ENCODE measurements at regions not wholly inside any gene's neighbourhood (a gene's known extent, or its start where the extent isn't known, plus 50 kb on each side); places are given as distances from the start of the nearest gene placed in this dataset.
"Not testable (repeated sequence)": the region's sequence is repeated elsewhere in the genome, so short reads cannot be mapped to it uniquely, and the experiment has no call there.

DNA sequence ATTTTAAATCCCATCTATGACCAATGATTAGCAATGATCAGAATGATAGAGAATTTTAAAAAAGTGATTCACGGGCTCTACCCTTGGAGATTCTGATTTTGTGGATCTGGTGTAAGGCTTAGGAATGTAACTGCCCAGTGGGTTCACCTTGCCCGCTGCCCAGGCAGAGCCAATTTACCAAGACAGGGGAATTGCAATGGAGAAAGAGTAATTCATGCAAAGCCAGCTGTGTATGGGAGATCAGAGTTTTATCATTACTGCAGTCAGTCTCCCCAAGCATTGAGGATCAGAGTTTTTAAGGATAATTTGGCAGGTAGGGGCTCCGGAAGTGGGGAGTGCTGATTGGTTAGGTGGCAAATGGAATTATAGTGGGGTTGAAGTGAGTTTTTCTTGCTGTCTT, 480.6 kb downstream of the ATP23 start:
- WGBS (ENCODE audit: insufficient coverage, insufficient read length), result no CpG with 5 or more reads among the region's 3 CpGs
- no peak overlapping the region for H3K27ac ChIP-seq (ENCODE audit: low read length)
- H3K4me1 ChIP-seq (ENCODE audit: control insufficient read depth, insufficient read depth, low read length), result peaks cover 4% of the 10 kb centered on the region; the same call in 1 of the 2 replicates
- H3K4me3 ChIP-seq (ENCODE audit: low read length), result no peak overlapping the region
- no peaks in the 10 kb centered on the region for H3K36me3 ChIP-seq (ENCODE audit: control insufficient read depth, insufficient read depth, low read length)
- H3K27me3 ChIP-seq (ENCODE audit: control insufficient read depth, insufficient read depth, low read length), result no peaks in the 10 kb centered on the region
- DNase-seq (ENCODE audit: low read depth, low spot score), result no peak
- H3K9me3 ChIP-seq (ENCODE audit: control insufficient read depth, insufficient read depth, low read length), result no peaks in the 10 kb centered on the region

DNA sequence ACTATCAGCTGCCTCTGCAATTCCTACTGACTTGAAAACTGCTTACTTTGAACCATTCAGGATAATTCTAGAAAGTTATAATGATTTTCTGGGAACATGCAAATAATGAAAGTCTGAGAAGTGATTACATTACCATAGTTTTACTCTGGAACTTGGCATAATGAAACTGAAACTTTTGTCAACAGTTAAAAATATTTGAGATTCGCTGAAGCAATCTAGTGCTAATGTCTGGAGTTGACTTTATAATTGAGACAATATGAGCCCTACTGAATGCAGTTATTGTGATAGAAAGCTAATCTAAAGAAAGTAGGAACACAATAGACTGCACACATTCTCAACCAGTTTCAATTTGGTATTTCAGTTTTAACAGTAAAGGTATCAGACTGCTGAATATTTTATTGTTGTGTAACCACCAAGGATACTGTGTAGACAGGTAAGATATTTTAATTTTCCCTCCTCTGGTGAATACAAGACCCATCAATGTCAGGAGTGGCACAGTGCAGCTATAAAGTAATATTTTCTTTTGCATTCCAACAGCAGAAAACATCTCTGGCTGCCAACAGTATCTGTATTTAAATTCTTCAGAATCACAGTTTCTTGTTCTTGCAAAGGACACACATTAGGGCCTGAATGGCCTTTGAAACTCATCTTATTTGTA, 483.5 kb downstream of the ATP23 start:
- H3K4me1 ChIP-seq (ENCODE audit: control insufficient read depth, insufficient read depth, low read length), result peaks cover 4% of the 10 kb centered on the region; the same call in 1 of the 2 replicates
- WGBS (ENCODE audit: insufficient coverage, insufficient read length), result no CpG with 5 or more reads among the region's 1 CpG
- H3K4me3 ChIP-seq (ENCODE audit: low read length), result no peak overlapping the region

DNA sequence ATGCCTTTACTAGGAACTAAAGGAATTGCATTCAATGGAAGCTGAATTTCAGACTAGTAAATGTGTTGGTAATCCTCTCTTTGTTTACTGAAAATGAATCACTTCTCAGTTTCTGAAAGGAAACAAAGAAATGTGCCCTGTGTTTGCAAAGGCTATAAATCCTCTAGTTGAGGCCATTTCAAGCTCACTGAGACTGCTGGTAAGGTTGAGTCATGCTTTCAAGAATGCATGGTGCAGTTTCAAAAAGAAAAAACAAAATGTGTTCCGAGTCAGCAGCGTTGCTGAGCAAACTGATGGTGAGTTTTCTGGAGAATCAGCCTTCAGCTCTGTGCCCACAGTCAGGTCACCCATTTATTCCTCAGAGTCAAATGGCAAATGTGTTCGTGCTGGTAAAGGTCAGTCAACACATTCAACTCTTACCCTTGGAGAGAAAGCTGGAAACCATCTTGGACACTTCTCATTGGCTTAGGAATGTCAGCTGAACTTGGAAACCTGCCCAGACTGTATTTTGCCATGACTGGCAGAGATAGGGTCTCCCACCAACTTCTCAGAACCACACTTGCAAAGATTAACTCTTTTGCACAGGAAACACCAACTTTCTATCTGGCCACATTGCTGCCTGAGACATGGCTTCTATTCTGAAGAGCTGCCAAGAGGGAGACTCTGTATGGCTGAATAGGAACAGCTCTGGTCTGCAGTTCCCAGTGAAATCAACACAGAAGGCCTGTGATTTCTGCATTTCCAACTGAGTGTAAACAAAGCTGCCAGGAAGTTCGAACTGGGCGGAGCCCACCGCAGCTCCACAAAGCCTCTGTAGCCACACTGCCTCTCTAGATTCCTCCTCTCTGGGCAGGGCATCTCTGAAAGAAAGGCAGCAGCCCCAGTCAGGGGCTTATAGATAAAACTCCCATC, 484.4 kb downstream of the ATP23 start:
- no CpG with 5 or more reads among the region's 6 CpGs for WGBS (ENCODE audit: insufficient coverage, insufficient read length)
- H3K4me1 ChIP-seq (ENCODE audit: control insufficient read depth, insufficient read depth, low read length), result peaks cover 4% of the 10 kb centered on the region; the same call in 1 of the 2 replicates
- H3K27me3 ChIP-seq (ENCODE audit: control insufficient read depth, insufficient read depth, low read length), result no peaks in the 10 kb centered on the region
- no peak overlapping the region for H3K27ac ChIP-seq (ENCODE audit: low read length)
- H3K4me3 ChIP-seq (ENCODE audit: low read length), result no peak overlapping the region
- H3K9me3 ChIP-seq (ENCODE audit: control insufficient read depth, insufficient read depth, low read length), result no peaks in the 10 kb centered on the region
- DNase-seq (ENCODE audit: low read depth, low spot score), result no peak
- H3K36me3 ChIP-seq (ENCODE audit: control insufficient read depth, insufficient read depth, low read length), result no peaks in the 10 kb centered on the region

More for the DNA sequence above, 483.5 kb downstream of the ATP23 start:
- H3K36me3 ChIP-seq (ENCODE audit: control insufficient read depth, insufficient read depth, low read length), result no peaks in the 10 kb centered on the region
- no peaks in the 10 kb centered on the region for H3K27me3 ChIP-seq (ENCODE audit: control insufficient read depth, insufficient read depth, low read length)
- no peak for DNase-seq (ENCODE audit: low read depth, low spot score)
- H3K9me3 ChIP-seq (ENCODE audit: control insufficient read depth, insufficient read depth, low read length), result no peaks in the 10 kb centered on the region
- no peak overlapping the region for H3K27ac ChIP-seq (ENCODE audit: low read length)

DNA sequence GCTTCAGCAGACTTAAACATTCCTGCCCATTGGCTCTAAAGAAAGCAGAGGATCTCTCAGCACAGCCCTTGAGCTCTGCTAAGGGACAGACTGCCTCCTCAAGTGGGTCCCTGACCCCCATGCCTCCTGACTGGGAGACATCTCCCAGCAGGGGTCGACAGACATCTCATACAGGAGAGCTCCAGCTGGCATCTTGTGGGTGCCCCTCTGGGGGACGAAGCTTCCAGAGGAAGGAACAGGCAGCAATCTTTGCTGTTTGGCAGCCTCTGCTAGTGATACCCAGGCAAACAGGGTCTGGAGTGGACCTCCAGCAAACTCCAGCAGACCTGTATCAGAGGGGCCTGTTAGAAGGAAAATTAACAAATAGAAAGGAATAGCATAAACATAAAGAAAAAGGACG, 485.1 kb downstream of the ATP23 start:
- H3K9me3 ChIP-seq (ENCODE audit: control insufficient read depth, insufficient read depth, low read length); DNase-seq (ENCODE audit: low read depth, low spot score); H3K27me3 ChIP-seq (ENCODE audit: control insufficient read depth, insufficient read depth, low read length); H3K4me1 ChIP-seq (ENCODE audit: control insufficient read depth, insufficient read depth, low read length); H3K27ac ChIP-seq (ENCODE audit: low read length); H3K36me3 ChIP-seq (ENCODE audit: control insufficient read depth, insufficient read depth, low read length); H3K4me3 ChIP-seq (ENCODE audit: low read length): not testable (repeated sequence)
- WGBS (ENCODE audit: insufficient coverage, insufficient read length), result no CpG with 5 or more reads among the region's 3 CpGs

DNA sequence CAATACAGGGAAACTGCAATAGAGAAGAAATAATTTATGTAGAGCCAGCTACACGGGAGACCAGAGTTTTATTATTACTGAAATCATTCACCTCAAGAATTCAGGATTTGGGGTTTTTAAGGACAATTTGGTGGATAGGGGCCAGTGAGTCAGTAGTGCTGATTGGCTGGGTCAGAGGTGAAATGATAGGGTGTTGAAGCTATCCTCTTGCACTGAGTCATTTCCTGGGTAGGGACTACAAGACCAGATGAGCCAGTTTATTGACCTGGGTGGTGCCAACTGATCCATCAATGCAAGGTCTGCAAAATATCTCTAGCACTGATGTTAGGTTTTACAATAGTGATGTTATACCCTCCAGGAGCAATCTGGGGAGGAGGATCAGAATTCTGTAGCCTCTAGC, 486.3 kb downstream of the LRIG3 start:
- no peaks in the 10 kb centered on the region for H3K36me3 ChIP-seq (ENCODE audit: control insufficient read depth, insufficient read depth, low read length)
- no peaks in the 10 kb centered on the region for H3K9me3 ChIP-seq (ENCODE audit: control insufficient read depth, insufficient read depth, low read length)
- H3K4me1 ChIP-seq (ENCODE audit: control insufficient read depth, insufficient read depth, low read length), result no peaks in the 10 kb centered on the region
- H3K27ac ChIP-seq (ENCODE audit: low read length), result no peak overlapping the region
- DNase-seq (ENCODE audit: low read depth, low spot score), result no peak
- no peak overlapping the region for H3K4me3 ChIP-seq (ENCODE audit: low read length)
- no peaks in the 10 kb centered on the region for H3K27me3 ChIP-seq (ENCODE audit: control insufficient read depth, insufficient read depth, low read length)
- WGBS (ENCODE audit: insufficient coverage, insufficient read length), result no CpG with 5 or more reads among the region's 1 CpG

DNA sequence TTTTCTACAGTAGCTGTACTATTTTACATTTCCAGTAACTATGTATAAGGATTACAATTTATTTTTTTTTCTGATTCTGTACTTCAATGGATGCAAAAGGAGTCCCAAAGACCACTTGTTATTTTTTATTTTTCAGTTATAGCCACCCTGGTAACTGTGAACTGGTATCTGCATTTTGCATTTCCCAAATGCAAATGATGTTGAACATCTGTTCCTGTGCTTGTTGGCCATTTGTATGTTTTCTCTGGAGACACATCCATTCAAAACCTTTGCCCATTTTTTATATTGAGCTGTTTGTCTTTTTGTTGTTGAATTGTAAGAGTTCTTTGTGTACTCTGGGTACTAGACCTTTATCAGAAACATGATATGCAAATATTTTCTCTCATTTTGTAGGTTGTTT, 485.6 kb downstream of the LRIG3 start:
- H3K9me3 ChIP-seq (ENCODE audit: control insufficient read depth, insufficient read depth, low read length), result no peaks in the 10 kb centered on the region

DNA sequence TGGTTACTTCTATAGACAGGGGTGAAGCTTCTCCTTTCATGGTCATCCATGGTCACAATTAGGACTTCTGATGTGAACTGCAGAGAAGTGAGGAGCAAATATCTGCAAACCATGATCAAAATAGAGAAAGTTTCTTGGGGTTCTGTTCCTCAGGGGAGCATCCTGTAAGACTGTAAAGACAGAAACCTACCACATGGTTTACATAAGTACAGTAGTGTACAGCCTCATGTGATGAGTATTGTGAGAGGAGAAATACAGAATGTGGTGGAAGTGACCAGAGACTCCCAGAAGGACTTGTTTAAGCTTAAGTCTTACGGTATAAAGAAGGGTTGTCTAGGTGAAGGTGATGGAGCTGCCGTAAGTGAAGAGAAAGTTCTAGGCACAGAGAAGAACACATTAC, 484.7 kb downstream of the LRIG3 start:
- WGBS (ENCODE audit: insufficient coverage, insufficient read length), result no CpG with 5 or more reads among the region's 2 CpGs
- no peaks in the 10 kb centered on the region for H3K36me3 ChIP-seq (ENCODE audit: control insufficient read depth, insufficient read depth, low read length)
- H3K27ac ChIP-seq (ENCODE audit: low read length), result no peak overlapping the region
- H3K4me3 ChIP-seq (ENCODE audit: low read length), result no peak overlapping the region
- no peaks in the 10 kb centered on the region for H3K27me3 ChIP-seq (ENCODE audit: control insufficient read depth, insufficient read depth, low read length)
- no peaks in the 10 kb centered on the region for H3K4me1 ChIP-seq (ENCODE audit: control insufficient read depth, insufficient read depth, low read length)
- no peaks in the 10 kb centered on the region for H3K9me3 ChIP-seq (ENCODE audit: control insufficient read depth, insufficient read depth, low read length)
- no peak for DNase-seq (ENCODE audit: low read depth, low spot score)

More for the DNA sequence above, 485.6 kb downstream of the LRIG3 start:
- Histone ChIP-seq H3K27ac (ENCODE audit: low read length) (no peak overlapping the region), H3K27me3 (ENCODE audit: control insufficient read depth, insufficient read depth, low read length) (no peaks in the 10 kb centered on the region), H3K4me1 (ENCODE audit: control insufficient read depth, insufficient read depth, low read length) (no peaks in the 10 kb centered on the region), H3K4me3 (ENCODE audit: low read length) (no peak overlapping the region), H3K36me3 (ENCODE audit: control insufficient read depth, insufficient read depth, low read length) (no peaks in the 10 kb centered on the region)
- DNase-seq (ENCODE audit: low read depth, low spot score), result no peak

DNA sequence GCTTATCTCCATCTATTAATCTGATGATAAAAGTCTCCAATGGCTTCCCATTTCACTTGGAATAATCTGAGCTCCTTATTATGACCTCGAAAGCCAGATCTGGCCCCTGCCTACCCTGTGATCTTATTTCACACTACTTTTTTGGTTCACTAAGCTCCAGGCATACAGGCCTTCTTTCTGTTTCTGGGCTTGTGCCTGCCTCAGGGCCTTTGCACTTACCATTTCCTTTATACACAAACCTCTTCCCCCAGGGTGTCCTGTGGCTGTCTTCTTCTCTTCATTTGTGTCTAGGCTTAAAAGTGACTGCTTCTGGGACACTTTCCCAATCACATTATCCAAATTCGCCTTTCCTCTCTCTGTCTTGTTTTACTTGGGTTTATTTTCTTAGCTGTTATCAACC, 478.8 kb downstream of the LRIG3 start:
- Histone ChIP-seq H3K36me3 (ENCODE audit: control insufficient read depth, insufficient read depth, low read length) (no peaks in the 10 kb centered on the region), H3K9me3 (ENCODE audit: control insufficient read depth, insufficient read depth, low read length) (no peaks in the 10 kb centered on the region), H3K27ac (ENCODE audit: low read length) (no peak overlapping the region), H3K4me3 (ENCODE audit: low read length) (no peak overlapping the region), H3K27me3 (ENCODE audit: control insufficient read depth, insufficient read depth, low read length) (no peaks in the 10 kb centered on the region), H3K4me1 (ENCODE audit: control insufficient read depth, insufficient read depth, low read length) (no peaks in the 10 kb centered on the region)
- DNase-seq (ENCODE audit: low read depth, low spot score), result no peak
- WGBS (ENCODE audit: insufficient coverage, insufficient read length), result no CpG with 5 or more reads among the region's 2 CpGs

DNA sequence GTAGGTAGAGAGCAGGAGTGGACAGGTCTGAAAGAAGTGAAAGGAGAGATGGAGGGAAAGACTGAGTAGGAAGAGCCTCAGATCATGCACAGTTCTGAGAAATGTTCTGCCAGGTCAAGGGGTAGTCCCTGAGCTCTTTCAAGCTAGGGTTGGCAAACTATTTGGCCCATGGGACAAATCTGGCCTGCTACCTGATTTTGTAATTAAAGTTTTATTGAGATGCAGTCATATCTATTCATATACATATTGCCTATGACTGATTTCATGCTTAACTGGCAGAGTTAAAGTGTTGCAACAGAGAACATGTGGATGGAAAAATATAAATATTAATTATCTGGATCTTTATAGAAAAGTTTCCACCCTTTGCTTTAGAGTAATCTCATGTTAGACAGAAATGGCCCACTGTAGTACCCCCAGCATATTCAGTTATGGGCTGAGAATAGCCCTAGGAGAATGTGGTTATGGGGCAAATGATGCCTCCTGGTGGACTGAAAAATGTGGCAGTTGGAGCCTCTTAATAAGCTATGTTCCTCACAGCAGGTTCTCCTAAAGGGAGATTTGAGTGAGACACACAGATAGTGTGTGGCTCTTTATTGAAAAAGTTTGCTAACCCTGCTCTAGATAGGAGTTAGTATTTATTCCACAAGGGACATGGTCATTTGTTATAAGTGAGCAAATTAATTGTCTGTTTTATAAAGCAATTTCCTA, 476.9 kb downstream of the LRIG3 start:
- H3K4me3 ChIP-seq (ENCODE audit: low read length), result no peak overlapping the region
- no peaks in the 10 kb centered on the region for H3K36me3 ChIP-seq (ENCODE audit: control insufficient read depth, insufficient read depth, low read length)
- H3K4me1 ChIP-seq (ENCODE audit: control insufficient read depth, insufficient read depth, low read length), result no peaks in the 10 kb centered on the region
- H3K9me3 ChIP-seq (ENCODE audit: control insufficient read depth, insufficient read depth, low read length), result no peaks in the 10 kb centered on the region
- no peaks in the 10 kb centered on the region for H3K27me3 ChIP-seq (ENCODE audit: control insufficient read depth, insufficient read depth, low read length)
- H3K27ac ChIP-seq (ENCODE audit: low read length), result no peak overlapping the region
- no peak for DNase-seq (ENCODE audit: low read depth, low spot score)

DNA sequence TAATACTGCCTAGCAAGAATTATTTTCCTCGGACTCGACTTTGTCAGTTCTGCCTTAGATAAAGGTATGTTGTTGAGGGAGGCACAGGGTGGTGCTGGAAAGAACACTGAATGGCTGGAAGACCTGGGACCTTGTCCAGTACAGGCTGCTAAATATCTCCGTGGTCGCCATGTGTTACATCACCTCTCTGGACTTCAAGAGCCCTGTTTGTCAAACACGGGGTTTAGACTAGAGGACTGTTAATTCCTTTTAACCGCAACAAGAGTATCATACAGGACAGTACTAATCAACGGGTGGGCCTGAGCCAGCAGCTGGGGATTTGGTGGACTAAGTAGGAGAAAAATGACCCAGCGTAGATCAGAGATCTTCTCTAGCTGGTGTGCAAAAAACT, 476.3 kb downstream of the LRIG3 start:
- WGBS (ENCODE audit: insufficient coverage, insufficient read length), result no CpG with 5 or more reads among the region's 8 CpGs
- no peak for DNase-seq (ENCODE audit: low read depth, low spot score)
- no peaks in the 10 kb centered on the region for H3K27me3 ChIP-seq (ENCODE audit: control insufficient read depth, insufficient read depth, low read length)

More for the DNA sequence above, 476.3 kb downstream of the LRIG3 start:
- H3K27ac ChIP-seq (ENCODE audit: low read length), result no peak overlapping the region
- H3K4me1 ChIP-seq (ENCODE audit: control insufficient read depth, insufficient read depth, low read length), result no peaks in the 10 kb centered on the region
- no peak overlapping the region for H3K4me3 ChIP-seq (ENCODE audit: low read length)
- H3K9me3 ChIP-seq (ENCODE audit: control insufficient read depth, insufficient read depth, low read length), result no peaks in the 10 kb centered on the region
- H3K36me3 ChIP-seq (ENCODE audit: control insufficient read depth, insufficient read depth, low read length), result no peaks in the 10 kb centered on the region
